CD14-positive monocyte (primary cell): ENCODE measurements at regions not wholly inside any gene's neighbourhood (a gene's known extent, or its start where the extent isn't known, plus 50 kb on each side); places are given as distances from the start of the nearest gene placed in this dataset.

Experiments used
- DNase-seq, 3 donors: peaks; one replicate each; pipeline ENCODE4 v3.0.0-alpha.2; 2011 to 2022
- H2AFZ ChIP-seq: 2 replicates; pipeline ENCODE4 v1.6.0; 2012; ENCODE audit warnings: mild to moderate bottlenecking, low read depth, low read length, inconsistent platforms; ENCODE audit not compliant: insufficient read depth, poor library complexity, severe bottlenecking
- H3K27ac ChIP-seq, 2 donors: 1 replicate in 1 of 2; 2 replicates in 1 of 2; pipeline ENCODE4 v1.5.1; 2012 to 2013; ENCODE audit warnings: low read length in 2 of 2, control low read depth in 1 of 2, inconsistent platforms in 1 of 2, low read depth in 1 of 2, mild to moderate bottlenecking in 1 of 2
- H3K27me3 ChIP-seq, 2 donors: one replicate each; pipeline versions ENCODE4 v1.6.0 to v1.6.1; 2011 to 2013; ENCODE audit warnings: low read length in 2 of 2; ENCODE audit not compliant: control insufficient read depth in 2 of 2, insufficient read depth in 2 of 2
- H3K36me3 ChIP-seq, 2 donors: replicated peaks in 1 of 2; 1 replicate in 1 of 2; 2 replicates in 1 of 2; pipeline versions ENCODE4 v1.5.1 to v1.6.1; 2012 to 2013; ENCODE audit warnings: low read length in 2 of 2, control low read depth in 1 of 2, inconsistent platforms in 1 of 2, mild to moderate bottlenecking in 1 of 2; ENCODE audit not compliant: insufficient read depth in 2 of 2, control insufficient read depth in 1 of 2
- H3K4me1 ChIP-seq, 2 donors: 1 replicate in 1 of 2; 2 replicates in 1 of 2; pipeline versions ENCODE4 v1.5.1 to v1.6.1; 2012 to 2013; ENCODE audit warnings: low read length in 2 of 2, control low read depth in 1 of 2, inconsistent platforms in 1 of 2, mild to moderate bottlenecking in 1 of 2, moderate library complexity in 1 of 2; ENCODE audit not compliant: insufficient read depth in 2 of 2, control insufficient read depth in 1 of 2
- H3K4me2 ChIP-seq: replicated peaks from 2 replicates; pipeline ENCODE3; 2012; ENCODE audit warnings: low read length, moderate library complexity, mild to moderate bottlenecking; ENCODE audit not compliant: poor library complexity, severe bottlenecking; ENCODE audit errors: extremely low read depth
- H3K4me3 ChIP-seq, 3 experiments: fragments of 200-600 bp in 1 of 3; sonication (generic) in 1 of 3; replicated peaks in 1 of 3; 1 replicate in 2 of 3; 2 replicates in 1 of 3; pipeline ENCODE4 v1.5.1; 2011 to 2013; ENCODE audit warnings: low read length in 3 of 3, mild to moderate bottlenecking in 3 of 3, control low read depth in 2 of 3, low read depth in 2 of 3, inconsistent platforms in 1 of 3, moderate library complexity in 1 of 3
- H3K79me2 ChIP-seq: 2 replicates; pipeline ENCODE4 v1.6.0; 2012; ENCODE audit warnings: mild to moderate bottlenecking, control low read depth, inconsistent platforms, low read length, moderate library complexity; ENCODE audit not compliant: insufficient read depth
- H3K9ac ChIP-seq: 2 replicates; pipeline ENCODE4 v1.6.0; 2017; ENCODE audit warnings: low read length, mild to moderate bottlenecking; ENCODE audit not compliant: insufficient read depth, poor library complexity, severe bottlenecking
- H3K9me3 ChIP-seq, 2 donors: replicated peaks in 1 of 2; 1 replicate in 1 of 2; 2 replicates in 1 of 2; pipeline versions ENCODE4 v1.5.1 to v1.6.1; 2012 to 2013; ENCODE audit warnings: low read length in 2 of 2, control low read depth in 1 of 2; ENCODE audit not compliant: control insufficient read depth in 1 of 2, insufficient read depth in 1 of 2
- H4K20me1 ChIP-seq: 2 replicates; pipeline ENCODE4 v1.6.0; 2012; ENCODE audit warnings: mild to moderate bottlenecking, low read length, control low read depth, moderate library complexity; ENCODE audit not compliant: insufficient read depth
- H3K27ac Mint-ChIP-seq, 7 donors: one replicate each; pipeline ENCODE4 v1.8.0; 2020; ENCODE audit warnings: mild to moderate bottlenecking in 7 of 7, mixed read lengths in 7 of 7, moderate library complexity in 6 of 7, inconsistent platforms in 2 of 7
- H3K27me3 Mint-ChIP-seq, 3 donors: one replicate each; pipeline ENCODE4 v1.8.0; 2021 to 2022; ENCODE audit warnings: low read depth in 3 of 3, mild to moderate bottlenecking in 3 of 3, mixed read lengths in 3 of 3, moderate library complexity in 3 of 3, inconsistent platforms in 1 of 3
- H3K36me3 Mint-ChIP-seq, 2 donors: one replicate each; pipeline ENCODE4 v1.8.0; 2020; ENCODE audit warnings: mixed read lengths in 2 of 2, inconsistent platforms in 1 of 2, mild to moderate bottlenecking in 1 of 2
- H3K4me1 Mint-ChIP-seq: one replicate; pipeline ENCODE4 v1.8.0; 2020; ENCODE audit warnings: mild to moderate bottlenecking, mixed read lengths
- H3K4me3 Mint-ChIP-seq, 2 donors: one replicate each; pipeline ENCODE4 v1.8.0; 2020; ENCODE audit warnings: mild to moderate bottlenecking in 2 of 2, mixed read lengths in 2 of 2, moderate library complexity in 1 of 2
- H3K9me3 Mint-ChIP-seq, 7 donors: one replicate each; pipeline ENCODE4 v1.8.0; 2020 to 2022; ENCODE audit warnings: mixed read lengths in 7 of 7, mild to moderate bottlenecking in 6 of 7, moderate library complexity in 6 of 7, inconsistent platforms in 2 of 7
- CTCF ChIP-seq: fragments of 200-600 bp; IDR thresholded peaks from one replicate; pipeline ENCODE4 v1.8.0; 2022; ENCODE audit warnings: antibody characterized with exemption, mild to moderate bottlenecking
- WGBS: methylation state at CpG from one replicate; pipeline ENCODE4 v1.1.5; 2013; ENCODE audit warnings: missing lambda C conversion rate; ENCODE audit not compliant: insufficient coverage; 5-methylcytosine and 5-hydroxymethylcytosine counted together
- intact Hi-C, 2 donors: fragments of 100-400 bp; cut with micrococcal nuclease; formaldehyde crosslinking; loops; one replicate each; pipeline versions ENCODE4 v1.15.0 to v1.15.1; 2023

- no peak for TF ChIP-seq CTCF
- Histone ChIP-seq H2AFZ (no peak overlapping the region), H3K4me2 (no peak overlapping the region), H3K79me2 (no peaks in the 10 kb centered on the region), H3K9me3 (no peaks in the 10 kb centered on the region), H3K4me3 (no peak overlapping the region), H3K27ac (no peak overlapping the region), H3K4me1 (no peaks in the 10 kb centered on the region), H3K27me3 (no peaks in the 10 kb centered on the region), H3K9ac (no peak overlapping the region), H4K20me1 (no peaks in the 10 kb centered on the region), H3K36me3 (no peaks in the 10 kb centered on the region)
- H3K4me3 Mint-ChIP-seq = no peak overlapping the region
- no peaks in the 10 kb centered on the region for H3K36me3 Mint-ChIP-seq
- H3K4me1 Mint-ChIP-seq = no peaks in the 10 kb centered on the region
- no peak overlapping the region for H3K27ac Mint-ChIP-seq
- intact Hi-C loops = no loop called here
- no peak for DNase-seq
- H3K27me3 Mint-ChIP-seq = peaks cover 0 to 1% (median 1%) of the 10 kb centered on the region in 3 donors
- no CpG with 5 or more reads among the region's 1 CpG for WGBS
- H3K9me3 Mint-ChIP-seq = peaks cover 0 to 3% (median 2%) of the 10 kb centered on the region in 7 donors
These were observed 437.1 kb downstream of the PRR16 start for GRCh38 chr5:120901199-120901598.

GRCh38 chr5:120907953-120908352 is 443.9 kb downstream of the PRR16 start:
- intact Hi-C loops = no loop called here
- Histone ChIP-seq H3K36me3 (no peaks in the 10 kb centered on the region), H3K4me1 (no peaks in the 10 kb centered on the region), H3K79me2 (no peaks in the 10 kb centered on the region), H4K20me1 (no peaks in the 10 kb centered on the region), H3K9me3 (peaks cover 3 to 4% of the 10 kb centered on the region in 2 donors), H3K9ac (no peak overlapping the region), H2AFZ (no peak overlapping the region), H3K27me3 (no peaks in the 10 kb centered on the region), H3K4me2 (no peak overlapping the region), H3K27ac (no peak overlapping the region), H3K4me3 (no peak overlapping the region)
- Mint-ChIP-seq H3K27me3 (peaks cover 0 to 2% (median 0%) of the 10 kb centered on the region in 3 donors), H3K4me3 (no peak overlapping the region), H3K36me3 (no peaks in the 10 kb centered on the region), H3K27ac (no peak overlapping the region), H3K9me3 (peaks cover 2 to 5% (median 3%) of the 10 kb centered on the region in 7 donors), H3K4me1 (no peaks in the 10 kb centered on the region)
- no peak for TF ChIP-seq CTCF
- DNase-seq = no peak
- WGBS = no CpG with 5 or more reads among the region's 1 CpG
